HG03521 (cell line): ENCODE measurements at regions not wholly inside any gene's neighbourhood (a gene's known extent, or its start where the extent isn't known, plus 50 kb on each side); places are given as distances from the start of the nearest gene placed in this dataset.

ENCODE experiments used
- ATAC-seq: cut with Tn5 transposase; IDR thresholded peaks from one replicate; pipeline ENCODE4 v1.9.1; 2021; ENCODE audit warnings: mild to moderate bottlenecking, moderate library complexity; ENCODE audit not compliant: unreplicated experiment

GRCh38 chr10:4691301-4691700 is 134.7 kb upstream of the AKR1E2 start:
- ATAC-seq = no peak

GRCh38 chr10:4688601-4689000 is 137.4 kb upstream of the AKR1E2 start:
- ATAC-seq = no peak

GRCh38 chr10:4688168-4688567 is 137.8 kb upstream of the AKR1E2 start:
- ATAC-seq = no peak

GRCh38 chr10:4687397-4687796 is 138.6 kb upstream of the AKR1E2 start:
- no peak for ATAC-seq

GRCh38 chr10:4686644-4686996 is 139.4 kb upstream of the AKR1E2 start:
- ATAC-seq = no peak

- no peak for ATAC-seq
Observed at GRCh38 chr10:4685904-4686643, 139.9 kb upstream of the AKR1E2 start.

- ATAC-seq = no peak
Observed at GRCh38 chr10:4685491-4685890, 140.5 kb upstream of the AKR1E2 start.

- no peak for ATAC-seq
Observed at GRCh38 chr10:4684434-4684833, 141.6 kb upstream of the AKR1E2 start.

GRCh38 chr10:4683838-4684237 is 142.2 kb upstream of the AKR1E2 start:
- no peak for ATAC-seq

- no peak for ATAC-seq
Observed at GRCh38 chr10:4683137-4683536, 142.9 kb upstream of the AKR1E2 start.

- no peak for ATAC-seq
Observed at GRCh38 chr10:4678951-4679671, 146.9 kb upstream of the AKR1E2 start.

GRCh38 chr10:4678023-4678950 is 147.7 kb upstream of the AKR1E2 start:
- ATAC-seq = no peak

GRCh38 chr10:4677296-4678021 is 148.5 kb upstream of the AKR1E2 start:
- no peak for ATAC-seq

- no peak for ATAC-seq
Observed at GRCh38 chr10:4676566-4676965, 149.4 kb upstream of the AKR1E2 start.

- no peak for ATAC-seq
Observed at GRCh38 chr10:4675808-4676207, 150.2 kb upstream of the AKR1E2 start.

GRCh38 chr10:4673279-4674040 is 152.5 kb upstream of the AKR1E2 start:
- ATAC-seq = no peak

GRCh38 chr10:4672201-4672600 is 153.8 kb upstream of the AKR1E2 start:
- no peak for ATAC-seq

- no peak for ATAC-seq
Observed at GRCh38 chr10:4671451-4672145, 154.4 kb upstream of the AKR1E2 start.

- no peak for ATAC-seq
Observed at GRCh38 chr10:4670737-4671136, 155.3 kb upstream of the AKR1E2 start.

- ATAC-seq = no peak
Observed at GRCh38 chr10:4669585-4669984, 156.4 kb upstream of the AKR1E2 start.
